Colon (tissue), 2 donors: ENCODE measurements at regions not wholly inside any gene's neighbourhood (a gene's known extent, or its start where the extent isn't known, plus 50 kb on each side); places are given as distances from the start of the nearest gene placed in this dataset.
"Not testable (repeated sequence)": the region's sequence is repeated elsewhere in the genome, so short reads cannot be mapped to it uniquely, and the experiment has no call there.

Source experiments
- FAIRE-seq: peaks from 2 replicates; lab custom pipeline; 2012; peaks lifted over from hg19 to GRCh38; lab: Jason Lieb, UNC
- donor health status: control.
- donor health status: control.

GRCh38 chr2:192948316-192948715, 753.6 kb upstream of the TMEFF2 start:
- FAIRE-seq: no peak

DNA sequence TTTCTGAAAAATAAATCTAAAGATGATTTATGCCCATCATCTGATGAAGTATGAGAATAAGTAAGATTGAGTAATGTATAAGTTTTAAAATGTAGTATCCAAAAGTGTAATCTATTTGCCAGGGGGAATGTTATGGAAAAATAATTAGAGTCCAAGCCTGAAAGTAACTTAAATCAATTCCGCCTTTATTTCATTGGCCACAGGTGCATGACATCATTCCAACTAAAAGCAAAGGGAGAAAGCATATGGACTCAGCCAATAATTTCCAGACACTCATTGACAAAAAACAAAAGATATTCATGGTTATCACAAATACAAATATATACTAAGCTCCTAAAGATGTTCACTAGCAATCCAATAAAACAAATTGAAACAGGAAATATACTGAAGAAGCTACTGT, 752.6 kb upstream of the TMEFF2 start:
- no peak for FAIRE-seq

- no peak for FAIRE-seq
Measured at GRCh38 chr2:192940767-192941166, 746.0 kb upstream of the TMEFF2 start.

DNA sequence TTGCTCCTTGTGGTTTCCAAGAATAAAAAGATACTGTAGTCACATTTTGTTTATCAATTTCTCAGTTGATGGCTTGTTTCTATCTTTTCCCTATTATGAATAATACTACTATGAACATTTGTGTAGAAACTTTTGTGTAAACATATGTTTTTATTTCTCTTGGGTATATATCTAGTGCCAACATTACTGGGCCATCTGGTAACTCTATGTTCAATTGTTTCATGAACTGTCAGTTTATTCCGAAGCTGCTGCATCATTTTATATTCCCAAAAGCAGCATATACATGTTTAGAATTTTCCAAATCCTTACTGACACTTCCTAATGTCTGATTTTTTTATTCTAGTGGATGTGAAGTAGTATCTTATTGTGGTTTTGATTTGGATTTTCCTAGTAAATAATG, 737.6 kb upstream of the TMEFF2 start:
- FAIRE-seq: no peak

- FAIRE-seq: not testable (repeated sequence)
Measured at GRCh38 chr2:192921631-192922030, 726.9 kb upstream of the TMEFF2 start.

DNA sequence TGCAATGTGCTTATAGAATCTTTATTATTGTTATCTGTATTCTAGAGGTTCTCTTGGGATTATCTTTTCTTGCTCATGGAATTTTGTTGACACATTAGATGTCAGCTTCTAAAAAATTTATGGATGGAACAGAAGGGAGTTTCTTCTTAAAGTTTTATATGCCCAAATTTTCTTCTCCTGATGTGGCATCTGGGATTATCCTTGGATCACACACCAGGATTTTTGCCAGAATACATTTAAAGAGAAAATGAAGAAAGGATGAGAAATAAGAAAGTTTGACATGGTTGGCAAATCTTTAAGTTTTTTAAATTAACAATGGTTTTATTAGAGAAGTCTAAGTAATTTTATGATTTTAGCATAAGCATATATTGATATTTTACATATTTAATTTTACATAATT, 706.7 kb upstream of the TMEFF2 start:
- no peak for FAIRE-seq

GRCh38 chr2:192899466-192899865, 704.7 kb upstream of the TMEFF2 start:
- no peak for FAIRE-seq

- FAIRE-seq: not testable (repeated sequence)
Measured at GRCh38 chr2:192893976-192894375, 699.2 kb upstream of the TMEFF2 start.

- FAIRE-seq: no peak
Measured at GRCh38 chr2:192888109-192888508, 693.4 kb upstream of the TMEFF2 start.

- FAIRE-seq: no peak
Measured at GRCh38 chr2:192887337-192887736, 692.6 kb upstream of the TMEFF2 start.

DNA sequence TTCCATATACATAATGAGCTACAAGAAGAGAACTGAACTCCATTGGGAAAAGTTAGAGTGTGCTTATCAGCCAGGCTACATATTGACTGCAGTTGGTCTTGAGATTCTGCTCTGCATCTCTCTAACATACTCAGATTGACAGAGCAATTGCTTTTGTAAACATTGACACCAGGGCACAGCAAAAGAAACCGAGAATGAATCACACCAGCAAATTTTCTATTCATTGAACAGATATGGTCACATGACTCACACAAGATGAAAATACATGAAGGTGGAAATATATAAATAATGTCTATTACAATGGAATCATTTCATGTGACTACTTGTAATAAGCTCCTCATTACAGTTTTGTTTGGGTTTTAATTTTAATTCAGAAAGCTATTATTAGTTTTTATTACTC, 691.9 kb upstream of the TMEFF2 start:
- no peak for FAIRE-seq

- FAIRE-seq: no peak
Measured at GRCh38 chr2:192885569-192886160, 690.9 kb upstream of the TMEFF2 start.

GRCh38 chr2:192877159-192877558, 682.4 kb upstream of the TMEFF2 start:
- FAIRE-seq: no peak

DNA sequence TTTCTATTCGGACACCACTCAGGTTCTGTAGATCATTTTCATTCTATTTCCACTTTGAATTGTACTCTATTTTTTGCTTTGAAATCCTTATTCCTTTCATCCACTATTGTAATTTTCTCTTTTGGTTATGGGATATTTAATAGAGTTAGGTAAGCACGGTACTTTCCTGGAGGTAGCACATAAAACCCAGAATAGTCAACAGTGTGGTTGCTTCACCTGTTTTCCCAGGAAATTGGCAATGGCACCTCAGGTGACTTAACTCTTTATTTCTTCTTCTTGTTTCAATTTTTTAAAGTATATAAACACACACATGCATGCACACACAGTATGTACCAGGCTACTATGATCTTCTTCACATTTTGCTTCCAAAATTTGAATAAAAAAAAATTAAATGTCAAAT, 682.0 kb upstream of the TMEFF2 start:
- no peak for FAIRE-seq

- FAIRE-seq: no peak
Measured at GRCh38 chr2:192854706-192855105, 660.0 kb upstream of the TMEFF2 start.

GRCh38 chr2:192854031-192854430, 659.3 kb upstream of the TMEFF2 start:
- no peak for FAIRE-seq

DNA sequence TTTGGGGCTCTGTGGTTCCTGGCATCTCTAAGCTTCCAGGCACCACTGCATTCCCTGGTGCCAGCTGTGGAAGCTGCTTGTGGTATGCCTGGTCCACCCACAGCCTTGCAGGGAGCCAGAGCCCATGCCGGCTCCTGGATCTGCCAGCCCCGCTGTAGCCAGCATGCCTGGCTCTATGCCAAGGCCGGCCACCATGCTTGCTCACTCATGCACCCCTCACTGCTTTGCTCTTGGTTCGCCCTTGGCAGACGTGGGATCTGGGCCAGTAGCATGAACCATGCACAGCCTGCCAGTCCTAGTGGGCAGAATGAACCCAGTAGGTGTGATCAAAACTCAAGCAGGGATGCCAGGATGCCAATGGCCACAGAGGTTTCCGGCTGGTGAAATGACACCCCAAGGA, 634.2 kb upstream of the TMEFF2 start:
- FAIRE-seq: no peak

- FAIRE-seq: no peak
Measured at GRCh38 chr2:192828175-192828574, 633.4 kb upstream of the TMEFF2 start.

- FAIRE-seq: no peak
Measured at GRCh38 chr2:192827735-192828134, 633.0 kb upstream of the TMEFF2 start.

DNA sequence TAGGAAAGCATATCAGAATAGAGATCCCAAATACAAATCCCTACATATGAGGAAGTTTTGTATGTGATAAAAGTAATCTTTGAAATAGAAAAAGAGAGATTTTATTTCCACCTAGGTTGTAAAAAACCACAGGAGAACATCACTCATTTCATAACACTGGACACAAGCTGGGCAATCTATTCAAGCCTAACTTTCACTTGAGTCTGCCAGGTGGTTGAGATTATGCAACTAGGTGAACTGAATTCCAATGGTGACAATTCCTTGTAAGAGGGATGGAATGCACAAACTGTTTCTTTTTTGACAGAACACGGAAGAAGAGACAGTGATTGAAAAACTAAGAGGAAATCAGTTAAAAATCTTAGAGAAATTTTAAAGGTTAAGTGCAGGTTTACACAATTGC, 619.6 kb upstream of the TMEFF2 start:
- FAIRE-seq: no peak

DNA sequence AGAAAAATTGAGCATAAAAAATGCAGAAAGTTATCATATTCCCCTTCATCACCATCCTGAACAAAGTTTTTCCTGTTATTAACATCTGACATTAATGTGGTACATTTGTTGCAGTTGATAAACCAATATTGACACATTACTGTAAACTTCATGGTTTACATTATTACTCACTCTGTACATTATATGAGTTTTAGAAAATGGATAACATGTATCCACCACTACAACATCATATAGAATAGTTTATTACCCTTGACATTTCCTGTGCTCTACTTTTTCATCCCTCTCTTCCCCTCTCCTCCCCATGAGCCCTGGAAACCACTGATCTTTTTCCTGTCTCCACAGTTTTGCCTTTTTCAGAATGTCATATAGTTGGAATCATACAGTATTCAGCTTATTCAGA, 618.6 kb upstream of the TMEFF2 start:
- no peak for FAIRE-seq

DNA sequence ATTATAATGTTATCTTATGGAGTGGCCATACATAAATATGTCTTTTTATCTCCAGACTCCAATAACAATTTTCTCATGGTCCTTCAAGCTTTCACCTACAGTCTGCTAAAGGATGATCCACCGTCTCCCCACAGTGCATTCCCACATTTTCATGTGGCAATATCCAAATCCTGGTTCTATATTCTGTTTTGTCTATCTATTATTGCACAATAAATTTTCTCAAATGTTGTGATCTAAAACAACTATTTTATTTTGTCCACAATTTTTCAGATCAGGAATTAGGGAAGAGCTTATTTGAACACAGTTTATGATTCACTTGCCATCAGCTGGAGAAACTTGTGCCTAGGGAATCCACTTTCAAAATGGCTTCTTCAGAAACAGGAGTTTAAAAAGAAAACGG, 614.4 kb upstream of the TMEFF2 start:
- no peak for FAIRE-seq

DNA sequence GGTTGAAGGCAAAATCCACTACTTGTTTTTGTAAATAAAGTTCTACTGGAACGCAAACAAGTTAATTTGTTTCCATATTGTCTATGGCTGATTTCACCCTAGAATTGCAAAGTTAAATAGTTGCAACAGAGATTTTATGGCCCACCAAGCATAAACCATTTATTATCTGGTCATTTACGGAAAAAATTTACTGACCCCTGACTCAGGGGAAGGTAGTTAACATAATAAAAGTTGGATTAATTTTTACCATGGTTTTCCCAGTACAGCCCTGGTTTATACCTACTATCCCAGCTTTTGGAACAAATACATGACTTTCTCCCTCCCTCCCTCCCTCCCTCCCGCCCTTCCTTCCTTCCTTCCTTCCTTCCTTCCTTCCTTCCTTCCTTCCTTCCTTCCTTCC, 588.9 kb upstream of the TMEFF2 start:
- no peak for FAIRE-seq

GRCh38 chr2:192775459-192776262, 580.9 kb upstream of the TMEFF2 start:
- no peak for FAIRE-seq
